GM18951 (cell line): ENCODE measurements at regions not wholly inside any gene's neighbourhood (a gene's known extent, or its start where the extent isn't known, plus 50 kb on each side); places are given as distances from the start of the nearest gene placed in this dataset.
"Not testable (repeated sequence)": the region's sequence is repeated elsewhere in the genome, so short reads cannot be mapped to it uniquely, and the experiment has no call there.

Experiments used
- in situ Hi-C: fragments of 300-500 bp; cut with MboI; formaldehyde crosslinking; loops from one replicate; pipeline ENCODE4 v1.12.0; 2022; ENCODE audit warnings: low sequenced_read_pairs, mixed read lengths, inconsistent platforms; ENCODE audit not compliant: unreplicated experiment

- in situ Hi-C loops = not testable (repeated sequence)
These were observed 125.4 kb downstream of the ART5 start for GRCh38 chr11:3516345-3516933.

DNA sequence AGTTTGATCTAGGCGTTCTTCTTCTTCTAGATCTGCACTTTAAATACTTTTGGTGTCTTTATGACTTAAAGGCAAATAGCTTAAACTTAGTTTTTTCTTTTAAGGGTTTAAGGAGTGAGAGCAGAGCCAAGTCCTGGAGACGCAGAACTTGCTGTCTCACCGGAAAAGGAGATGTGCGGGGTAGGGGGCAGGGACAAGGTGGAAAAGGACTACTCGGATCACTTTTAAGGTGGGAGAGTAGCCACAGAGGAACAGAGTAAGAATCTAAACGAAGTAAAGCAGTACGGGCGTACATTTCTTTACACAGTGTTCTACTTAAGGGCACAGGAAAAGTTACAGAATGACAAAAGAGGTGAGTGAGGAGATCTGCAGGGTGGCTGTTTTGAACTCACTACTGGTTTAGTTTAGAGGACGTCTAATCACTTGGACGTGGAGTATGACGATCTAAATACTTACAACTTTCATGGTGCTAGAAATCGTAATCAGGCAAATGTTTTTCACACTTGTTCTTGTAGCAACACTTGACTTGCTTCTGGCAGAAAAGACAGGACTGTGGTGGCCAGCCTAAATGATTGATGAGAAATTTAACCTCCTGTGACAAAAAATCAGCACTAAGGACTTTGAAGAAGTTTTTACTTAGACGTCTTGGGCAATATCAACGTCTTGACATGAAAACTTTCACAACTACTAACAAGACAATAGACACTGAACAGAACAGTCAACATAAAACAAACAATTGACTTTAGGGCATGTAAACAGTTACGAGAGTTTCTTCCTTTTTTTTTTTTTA is 127.0 kb downstream of the ART5 start:
- in situ Hi-C loops = not testable (repeated sequence)

DNA sequence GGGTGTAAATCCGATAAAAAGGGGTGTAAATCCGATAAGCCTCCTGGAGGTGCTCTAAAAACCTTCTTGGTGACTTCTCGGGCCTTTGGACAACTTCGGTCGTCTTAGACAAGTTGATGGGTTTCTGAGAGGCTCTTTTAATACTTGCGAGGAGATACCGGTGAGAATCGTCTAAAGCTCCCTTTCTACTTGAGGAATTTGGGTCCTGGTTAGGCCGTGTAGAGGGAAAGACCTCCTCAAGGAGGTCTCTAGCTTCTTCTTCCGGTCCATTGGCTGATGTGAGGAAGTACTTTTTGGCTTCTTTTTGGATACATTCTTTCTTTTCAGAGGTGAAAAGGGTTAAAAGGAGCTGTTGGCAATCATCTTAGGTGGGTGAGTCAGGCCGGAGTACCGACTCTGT is 128.5 kb downstream of the ART5 start:
- in situ Hi-C loops = not testable (repeated sequence)

- in situ Hi-C loops = not testable (repeated sequence)
These were observed 129.0 kb downstream of the ART5 start for GRCh38 chr11:3512751-3513150.

GRCh38 chr11:3512133-3512703 is 129.6 kb downstream of the ART5 start:
- in situ Hi-C loops = not testable (repeated sequence)

- in situ Hi-C loops = not testable (repeated sequence)
These were observed 130.2 kb downstream of the ART5 start for GRCh38 chr11:3511416-3512132.

GRCh38 chr11:3509563-3509962 is 130.6 kb upstream of the ZNF195 start:
- in situ Hi-C loops = not testable (repeated sequence)

GRCh38 chr11:3499198-3499597 is 120.3 kb upstream of the ZNF195 start:
- in situ Hi-C loops = not testable (repeated sequence)

DNA sequence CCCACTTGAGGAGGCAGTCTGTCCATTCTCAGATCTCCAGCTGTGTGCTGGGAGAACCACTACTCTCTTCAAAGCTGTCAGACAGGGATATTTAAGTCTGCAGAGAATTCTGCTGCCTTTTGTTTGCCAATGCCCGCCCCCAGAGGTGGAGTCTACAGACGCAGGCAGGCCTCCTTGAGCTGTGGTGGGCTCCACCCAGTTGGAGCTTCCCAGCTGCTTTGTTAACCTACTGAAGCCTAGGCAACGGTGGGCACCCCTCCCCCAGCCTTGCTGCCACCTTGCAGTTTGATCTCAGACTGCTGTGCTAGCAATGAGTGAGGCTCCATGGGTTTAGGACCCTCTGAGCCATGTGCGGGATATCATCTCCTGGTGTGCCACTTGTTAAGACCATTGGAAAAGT is 119.4 kb upstream of the ZNF195 start:
- in situ Hi-C loops = not testable (repeated sequence)

- in situ Hi-C loops = not testable (repeated sequence)
These were observed 114.2 kb upstream of the ZNF195 start for GRCh38 chr11:3493152-3493551.

DNA sequence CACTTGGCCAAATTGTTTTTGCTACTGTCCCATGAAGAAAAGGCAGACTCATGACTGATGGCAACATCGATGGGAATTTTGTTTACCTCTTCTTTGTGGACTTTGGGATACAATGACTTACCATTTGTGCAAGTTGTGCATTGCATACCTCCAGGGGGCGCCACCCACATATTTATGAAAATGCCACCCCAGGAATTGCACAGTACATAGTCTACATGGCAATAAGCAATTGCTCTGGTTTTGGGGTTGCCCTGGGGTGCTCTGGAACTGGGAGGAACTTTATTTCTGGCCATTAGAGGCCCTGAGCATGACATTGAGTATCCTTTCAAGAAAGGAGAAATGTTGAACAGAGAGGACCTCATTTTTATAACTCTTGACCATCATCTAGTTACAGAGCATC is 109.1 kb upstream of the ZNF195 start:
- in situ Hi-C loops = not testable (repeated sequence)

GRCh38 chr11:3485737-3486136 is 106.8 kb upstream of the ZNF195 start:
- in situ Hi-C loops = not testable (repeated sequence)

GRCh38 chr11:3476937-3477885 is 98.3 kb upstream of the ZNF195 start:
- in situ Hi-C loops = not testable (repeated sequence)

- in situ Hi-C loops = not testable (repeated sequence)
These were observed 97.4 kb upstream of the ZNF195 start for GRCh38 chr11:3476084-3476936.

- in situ Hi-C loops = loop anchor here (25.0 kb wide), 1 partner anchor 118 kb away; no protein-coding TSS in a partner anchor
These were observed 90.0 kb upstream of the ZNF195 start for GRCh38 chr11:3468963-3469362.

GRCh38 chr11:3467599-3467998 is 88.7 kb upstream of the ZNF195 start:
- in situ Hi-C loops = loop anchor here (25.0 kb wide), 1 partner anchor 120 kb away; no protein-coding TSS in a partner anchor

DNA sequence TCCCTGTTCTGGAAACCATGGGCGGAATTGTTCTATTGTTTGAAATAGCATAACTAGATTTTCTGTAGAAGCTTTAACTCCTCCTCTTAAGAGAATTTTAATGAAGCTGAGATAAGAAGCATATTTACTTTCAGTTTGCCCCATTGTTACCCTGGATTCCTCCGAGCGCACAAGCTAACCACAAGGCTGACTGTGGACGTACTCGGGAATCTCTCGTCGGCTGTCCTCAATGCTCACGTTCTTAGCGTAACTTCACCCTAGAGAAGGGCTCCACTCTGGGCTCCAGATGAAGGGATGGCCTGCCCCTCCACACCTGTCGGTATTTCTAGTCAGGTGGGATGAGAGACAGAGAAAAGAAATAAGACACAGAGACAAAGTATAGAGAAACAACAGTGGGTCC is 76.7 kb upstream of the ZNF195 start:
- in situ Hi-C loops = loop anchor here (25.0 kb wide), 1 partner anchor 132 kb away; no protein-coding TSS in a partner anchor

GRCh38 chr11:3454844-3455243 is 75.9 kb upstream of the ZNF195 start:
- in situ Hi-C loops = loop anchor here (25.0 kb wide), 1 partner anchor 132 kb away; no protein-coding TSS in a partner anchor
